AG09319 (cell line): ENCODE measurements at regions not wholly inside any gene's neighbourhood (a gene's known extent, or its start where the extent isn't known, plus 50 kb on each side); places are given as distances from the start of the nearest gene placed in this dataset.

Experiments
- DNase-seq: peaks from one replicate; pipeline ENCODE4 v3.0.0-alpha.2; 2010; ENCODE audit warnings: low read depth; ENCODE audit errors: extremely low read depth
- CTCF ChIP-seq: IDR thresholded peaks from 2 replicates; pipeline ENCODE4 v1.5.1; 2011; ENCODE audit warnings: low read depth, mild to moderate bottlenecking, inconsistent platforms, low read length, moderate library complexity

GRCh38 chr17:71938340-71939010, 182.3 kb upstream of the SOX9 start:
- no peak for TF ChIP-seq CTCF
- DNase-seq: no peak

- no peak for TF ChIP-seq CTCF
- no peak for DNase-seq
Measured at GRCh38 chr17:71941920-71942319, 178.9 kb upstream of the SOX9 start.

- DNase-seq: no peak
- no peak for TF ChIP-seq CTCF
Measured at GRCh38 chr17:71942626-71943025, 178.2 kb upstream of the SOX9 start.

- no peak for DNase-seq
- no peak for TF ChIP-seq CTCF
Measured at GRCh38 chr17:71948703-71949422, 172.0 kb upstream of the SOX9 start.

- TF ChIP-seq CTCF: peak; percentile 59
- DNase-seq: no peak
Measured at GRCh38 chr17:71959154-71959553, 161.7 kb upstream of the SOX9 start.

GRCh38 chr17:71963351-71963750, 157.5 kb upstream of the SOX9 start:
- no peak for DNase-seq
- TF ChIP-seq CTCF: no peak

- DNase-seq: no peak
- no peak for TF ChIP-seq CTCF
Measured at GRCh38 chr17:71963791-71964190, 157.0 kb upstream of the SOX9 start.
